HG03060 (cell line): ENCODE measurements at regions not wholly inside any gene's neighbourhood (a gene's known extent, or its start where the extent isn't known, plus 50 kb on each side); places are given as distances from the start of the nearest gene placed in this dataset.

Experiments used
- ATAC-seq: cut with Tn5 transposase; IDR thresholded peaks from one replicate; pipeline ENCODE4 v1.9.1; 2021; ENCODE audit warnings: low read depth, moderate number of reproducible peaks; ENCODE audit not compliant: unreplicated experiment

GRCh38 chr9:8262625-8263622, 463.3 kb upstream of the DMAC1 start:
- no peak for ATAC-seq

DNA sequence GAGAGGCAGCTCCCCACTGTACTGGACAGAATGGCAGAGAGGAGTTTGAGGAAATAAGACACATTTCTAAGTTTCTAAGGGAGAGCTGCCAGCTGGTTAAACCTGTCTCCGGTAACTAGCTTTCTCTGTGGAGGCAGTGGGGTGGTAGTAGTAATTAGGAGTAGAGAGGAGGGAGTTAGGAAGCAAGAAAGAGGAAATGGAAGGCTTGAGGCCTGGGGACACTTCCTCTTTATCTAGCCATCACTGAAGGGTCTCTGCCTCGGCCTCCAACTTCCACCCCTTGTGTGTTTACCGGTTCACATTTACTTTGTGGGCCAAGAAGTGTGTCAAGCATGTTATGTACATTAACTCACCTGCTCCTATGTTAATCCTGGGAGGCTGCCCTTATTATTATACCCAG, 462.2 kb upstream of the DMAC1 start:
- ATAC-seq, result no peak

GRCh38 chr9:8259028-8259427, 459.4 kb upstream of the DMAC1 start:
- ATAC-seq, result no peak

GRCh38 chr9:8256880-8257279, 457.3 kb upstream of the DMAC1 start:
- ATAC-seq, result no peak

- no peak for ATAC-seq
Measured at GRCh38 chr9:8255850-8256249, 456.3 kb upstream of the DMAC1 start.

DNA sequence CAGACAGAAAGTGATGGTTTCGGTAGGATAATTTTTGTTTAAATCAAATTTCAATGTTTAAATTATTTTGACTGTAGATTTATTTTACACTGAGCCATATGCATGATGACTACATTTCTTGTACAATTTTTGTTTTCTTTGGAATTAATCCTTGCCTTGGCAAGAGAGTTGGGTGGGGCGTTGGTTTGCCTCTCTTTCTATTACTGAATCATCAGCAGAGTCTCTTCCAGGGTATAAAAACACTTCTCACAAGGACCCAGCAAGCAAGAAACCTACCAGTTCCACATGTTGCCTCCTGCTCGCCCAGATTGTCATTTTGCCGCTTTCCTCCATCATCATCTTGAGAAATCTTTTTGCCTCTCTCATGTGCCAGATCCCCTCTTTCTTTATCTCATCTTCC, 455.0 kb upstream of the DMAC1 start:
- no peak for ATAC-seq

DNA sequence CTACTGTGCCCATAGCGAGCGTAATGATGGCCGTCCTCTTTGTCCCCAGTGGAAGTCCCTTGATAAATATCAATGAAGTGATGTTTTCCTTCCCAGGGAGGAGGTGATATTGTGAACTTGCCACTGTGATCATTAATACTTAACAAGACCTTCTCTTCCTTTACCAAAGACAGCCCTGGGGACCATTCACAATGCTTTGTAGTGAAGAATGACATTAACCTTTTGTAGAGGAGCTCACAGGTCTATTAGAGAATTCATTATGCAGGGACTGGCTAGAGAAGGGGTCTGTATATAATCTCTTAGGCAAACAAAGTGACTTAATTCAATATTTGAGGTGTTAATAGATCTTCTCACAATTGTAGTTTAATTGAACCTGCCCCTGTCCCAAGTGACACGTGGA, 452.9 kb upstream of the DMAC1 start:
- ATAC-seq, result no peak

- ATAC-seq, result no peak
Measured at GRCh38 chr9:8251566-8251965, 452.0 kb upstream of the DMAC1 start.

DNA sequence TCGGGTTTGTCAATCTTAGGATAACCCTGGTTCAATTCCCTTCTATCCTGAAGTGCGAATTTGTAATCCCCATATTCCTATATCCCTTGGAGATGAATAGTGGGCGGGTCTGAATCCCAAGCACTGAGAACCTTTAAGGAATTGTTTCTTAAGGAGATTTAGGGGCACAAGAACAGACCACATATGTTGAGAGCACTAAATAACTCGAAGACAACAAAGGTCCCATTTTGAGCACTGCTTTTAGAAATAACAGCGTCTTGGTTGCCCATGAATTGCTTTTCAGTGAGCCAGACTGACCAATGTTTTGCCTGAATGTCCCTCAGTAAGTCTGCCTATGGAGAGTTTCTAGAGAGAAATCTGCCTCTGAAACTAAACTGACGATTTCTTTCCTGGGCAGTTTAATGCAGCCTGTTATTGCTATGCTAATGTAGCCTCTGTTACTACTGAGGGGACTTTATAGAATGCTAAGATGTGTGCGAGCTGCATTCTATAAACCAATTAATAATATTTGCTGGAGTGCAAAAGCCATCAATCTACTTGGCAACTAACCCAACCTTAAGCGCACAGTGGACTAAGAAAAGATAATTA, 445.0 kb upstream of the DMAC1 start:
- no peak for ATAC-seq

DNA sequence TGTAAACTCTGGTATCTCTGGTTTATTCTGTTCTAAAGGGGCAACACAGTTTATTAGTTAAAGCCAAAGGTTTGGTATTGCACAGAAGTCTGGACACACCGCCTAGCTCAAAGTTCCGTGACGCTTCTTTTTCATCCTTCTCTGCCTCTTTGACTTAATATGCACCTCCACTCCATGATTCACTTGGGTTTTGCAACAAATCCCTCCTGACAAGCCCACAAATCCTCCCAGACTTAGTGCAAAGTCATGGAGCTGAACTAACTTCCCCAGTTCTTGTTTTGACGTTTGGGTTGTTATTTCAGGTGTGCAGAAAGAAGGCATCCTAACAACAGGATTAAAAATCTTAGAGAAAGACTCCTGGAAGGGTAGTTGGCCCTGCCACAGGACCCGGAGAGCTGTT, 441.6 kb upstream of the DMAC1 start:
- no peak for ATAC-seq

- no peak for ATAC-seq
Measured at GRCh38 chr9:8237096-8237495, 437.5 kb upstream of the DMAC1 start.

- ATAC-seq, result no peak
Measured at GRCh38 chr9:8235489-8235888, 435.9 kb upstream of the DMAC1 start.

GRCh38 chr9:8234316-8234715, 434.7 kb upstream of the DMAC1 start:
- no peak for ATAC-seq

DNA sequence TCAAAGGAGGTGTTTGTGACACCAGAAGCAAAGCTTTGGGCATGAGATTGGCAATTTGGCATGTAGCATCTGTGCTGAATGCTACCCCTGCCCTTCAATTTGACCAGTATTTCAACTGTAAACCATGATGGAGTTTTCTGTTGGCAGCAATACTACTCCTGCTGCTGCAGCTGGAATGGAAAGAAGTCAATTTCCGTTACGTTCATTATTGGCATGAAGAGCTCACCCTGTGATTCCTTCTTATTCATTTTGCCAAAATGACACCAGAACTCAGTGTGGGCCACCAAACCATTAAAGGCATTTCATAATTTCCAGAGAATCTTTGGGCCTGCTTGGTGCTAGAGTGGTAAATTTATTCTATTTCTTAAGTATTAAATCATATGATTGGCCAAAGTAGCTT, 433.1 kb upstream of the DMAC1 start:
- no peak for ATAC-seq

DNA sequence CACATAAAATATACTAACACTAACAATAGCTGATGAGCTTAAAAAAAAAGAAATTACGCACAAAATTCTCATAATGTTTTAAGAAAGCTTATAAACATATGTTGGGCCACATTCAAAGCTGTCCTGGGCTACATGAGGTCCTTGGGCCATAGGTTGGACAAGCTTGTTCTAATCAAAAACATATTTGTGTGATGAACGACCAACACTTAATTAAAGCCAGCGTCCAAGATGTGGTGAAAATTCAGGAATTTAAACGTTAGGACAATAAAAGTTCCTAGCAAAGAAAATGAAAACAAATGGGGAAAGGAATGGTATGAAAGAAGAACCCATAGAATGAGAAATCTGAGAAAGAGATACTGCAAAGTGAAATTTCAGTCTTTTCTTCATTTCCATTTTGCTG, 429.6 kb upstream of the DMAC1 start:
- ATAC-seq, result no peak

DNA sequence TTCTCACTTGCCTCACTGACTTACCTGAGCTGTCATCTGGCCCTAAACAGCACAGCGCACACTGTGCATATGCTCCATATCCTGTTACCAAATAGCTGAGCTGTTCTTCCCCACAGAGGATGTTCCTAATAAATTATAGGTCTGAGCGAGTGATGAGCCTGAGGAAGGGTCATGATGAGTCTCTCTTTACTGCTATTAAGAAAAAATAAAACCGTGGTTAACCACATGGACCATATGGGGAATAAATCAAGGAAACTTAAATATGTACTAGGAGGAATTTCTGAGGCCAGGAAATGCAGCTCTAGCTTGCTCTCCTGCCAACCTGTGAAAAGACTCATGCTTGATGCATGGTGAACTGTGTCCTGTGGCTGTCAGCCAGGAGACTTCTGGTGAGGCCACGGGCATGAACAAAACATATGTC, 424.8 kb upstream of the DMAC1 start:
- ATAC-seq, result no peak

DNA sequence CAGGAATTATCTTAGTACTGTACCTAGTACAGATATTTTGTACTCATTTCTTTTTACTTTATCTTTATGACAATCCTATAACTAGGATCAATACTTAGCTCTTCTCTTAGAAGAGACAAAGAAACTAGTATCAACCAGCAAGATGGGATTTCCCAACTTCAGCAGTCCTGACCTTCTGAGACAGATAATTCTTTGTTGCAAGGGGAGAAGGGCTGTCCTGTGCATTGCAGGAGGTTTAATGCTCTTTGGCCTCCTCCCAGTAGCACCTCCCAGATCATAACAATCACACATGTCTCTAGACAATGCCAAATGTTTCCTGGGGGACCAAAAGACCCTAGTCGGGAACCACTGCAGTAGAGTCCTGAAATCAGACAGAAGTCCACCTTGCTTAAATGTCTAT, 424.3 kb upstream of the DMAC1 start:
- no peak for ATAC-seq

GRCh38 chr9:8221462-8221861, 421.9 kb upstream of the DMAC1 start:
- ATAC-seq, result no peak

DNA sequence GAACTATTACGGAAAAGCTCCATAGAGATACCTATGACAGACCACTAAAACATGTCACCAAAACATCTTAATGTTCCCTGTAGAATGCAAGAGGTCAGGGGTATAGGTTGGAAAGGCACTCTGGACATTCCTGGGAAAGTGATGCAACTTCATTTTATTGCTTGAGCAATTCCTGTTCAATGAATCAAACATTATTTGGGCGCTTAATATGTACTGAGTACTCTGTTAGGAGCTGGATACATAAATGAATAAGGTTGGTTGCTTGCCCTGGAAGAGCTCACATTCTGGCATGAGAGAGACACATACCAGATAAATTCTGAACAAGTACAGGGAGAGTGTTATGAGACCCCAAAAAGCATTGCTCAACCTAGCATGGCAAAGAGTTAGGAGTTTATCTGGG, 408.9 kb upstream of the DMAC1 start:
- ATAC-seq, result no peak

GRCh38 chr9:8207596-8207995, 408.0 kb upstream of the DMAC1 start:
- ATAC-seq, result no peak

- no peak for ATAC-seq
Measured at GRCh38 chr9:8206720-8207119, 407.1 kb upstream of the DMAC1 start.

DNA sequence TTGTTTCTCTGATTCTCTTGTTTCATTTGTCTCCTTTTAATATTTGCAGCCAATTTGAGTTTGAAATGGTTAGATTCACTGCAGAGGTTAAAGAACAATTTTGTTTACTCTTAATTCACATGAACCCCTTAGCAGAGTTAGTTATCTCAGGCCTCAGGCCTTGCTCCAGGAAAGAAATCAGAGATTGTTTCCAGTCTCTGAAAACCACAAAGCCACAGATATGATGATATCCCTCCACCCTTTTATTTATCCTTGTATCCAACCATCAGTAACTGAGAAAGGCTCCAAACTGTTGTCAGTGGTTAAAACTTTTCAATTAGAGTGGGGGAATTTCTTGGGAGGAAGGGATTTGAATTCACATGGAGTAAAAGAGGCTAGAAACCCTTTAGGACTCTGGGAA, 406.0 kb upstream of the DMAC1 start:
- ATAC-seq, result no peak
